PFSK-1 (cell line): ENCODE measurements at regions not wholly inside any gene's neighbourhood (a gene's known extent, or its start where the extent isn't known, plus 50 kb on each side); places are given as distances from the start of the nearest gene placed in this dataset.

ENCODE experiments used
- FOXP2 ChIP-seq: optimal IDR thresholded peaks from 2 replicates; pipeline ENCODE3; 2011; ENCODE audit warnings: borderline replicate concordance, control low read depth, inconsistent platforms; ENCODE audit not compliant: insufficient read depth; ENCODE audit errors: extremely low read length, extremely low read depth
- REST ChIP-seq, 2 experiments: IDR thresholded peaks; 2 replicates each; pipeline versions ENCODE4 v1.6.1 to v1.8.0; 2011 to 2012; ENCODE audit warnings: low read depth in 2 of 2, low read length in 2 of 2, control low read depth in 1 of 2, inconsistent platforms in 1 of 2, mild to moderate bottlenecking in 1 of 2, moderate library complexity in 1 of 2; ENCODE audit not compliant: insufficient read depth in 1 of 2
- SIN3A ChIP-seq: IDR thresholded peaks from 2 replicates; pipeline ENCODE4 v1.6.1; 2012; ENCODE audit warnings: mild to moderate bottlenecking, low read length, moderate library complexity, borderline replicate concordance; ENCODE audit not compliant: insufficient read depth
- TAF1 ChIP-seq: IDR thresholded peaks from 2 replicates; pipeline ENCODE4 v1.6.1; 2012; ENCODE audit warnings: low read length, control low read depth, borderline replicate concordance; ENCODE audit not compliant: insufficient read depth

DNA sequence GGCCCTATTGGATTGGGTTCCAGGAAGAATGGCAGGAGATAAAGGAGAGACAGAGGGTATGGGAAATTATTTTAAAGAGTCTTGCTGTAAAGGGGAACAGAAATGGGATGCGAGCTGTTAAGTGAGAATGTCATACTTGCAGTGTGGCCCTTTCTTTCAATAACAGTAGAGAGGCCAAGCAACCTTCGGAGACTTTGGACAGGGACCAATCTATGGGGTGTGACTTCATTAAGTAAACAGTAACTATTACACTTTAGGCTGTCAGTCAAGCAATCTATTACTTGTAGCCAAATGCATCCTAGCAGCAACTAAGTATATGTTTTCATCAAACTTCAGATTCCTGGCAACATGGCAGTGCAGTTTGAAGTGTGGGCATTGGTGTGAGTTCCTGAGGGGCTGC is 376.2 kb upstream of the LARGE1 start:
- TF ChIP-seq REST (IDR thresholded peaks at IDR 0.05; ENCODE audit: insufficient read depth in 1 of 2, low read depth in 2 of 2, low read length in 2 of 2) (no peak), TAF1 (no peak), FOXP2 (no peak), SIN3A (no peak)
